ENCODE measurements at regions not wholly inside any gene's neighbourhood (a gene's known extent, or its start where the extent isn't known, plus 50 kb on each side); places are given as distances from the start of the nearest gene placed in this dataset.

DNA sequence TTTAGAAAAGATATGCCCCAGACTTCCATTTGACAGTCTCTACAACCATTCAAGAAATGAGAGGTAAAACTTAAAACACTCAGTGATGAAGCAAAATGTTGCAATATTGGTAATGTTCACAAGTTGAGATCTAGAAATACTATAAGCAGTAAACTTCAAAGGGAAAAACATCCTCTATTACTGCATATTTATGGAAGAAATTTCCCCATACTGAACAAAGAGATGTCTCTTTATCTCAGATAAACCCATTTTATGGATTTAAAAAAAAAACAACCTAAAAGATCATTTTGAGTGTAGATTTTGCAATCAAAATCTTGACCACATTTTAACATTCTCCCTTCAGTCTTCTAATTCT, 177.8 kb upstream of the TAB2 start:
- TF ChIP-seq FOXM1 (IDR thresholded peaks at IDR 0.05; ENCODE audit: borderline replicate concordance, low read depth) (no peak), TEAD4 (IDR thresholded peaks at IDR 0.05) (no peak), EGR1 (IDR thresholded peaks at IDR 0.05) (no peak), YY1 (IDR thresholded peaks at IDR 0.05; ENCODE audit: low read depth) (no peak), CREB1 (IDR thresholded peaks at IDR 0.05; ENCODE audit: low read depth) (no peak), CEBPB (IDR thresholded peaks at IDR 0.05) (no peak), ZBTB7A (IDR thresholded peaks at IDR 0.05; ENCODE audit: low read depth) (no peak), TAF1 (IDR thresholded peaks at IDR 0.05; ENCODE audit: low read depth) (no peak), EP300 (IDR thresholded peaks at IDR 0.05; ENCODE audit: borderline replicate concordance) (no peak), TCF12 (IDR thresholded peaks at IDR 0.05; ENCODE audit: low read depth) (no peak), RAD21 (IDR thresholded peaks at IDR 0.05; ENCODE audit: low read depth) (no peak)
- TF ChIP-seq, protein P1, sequence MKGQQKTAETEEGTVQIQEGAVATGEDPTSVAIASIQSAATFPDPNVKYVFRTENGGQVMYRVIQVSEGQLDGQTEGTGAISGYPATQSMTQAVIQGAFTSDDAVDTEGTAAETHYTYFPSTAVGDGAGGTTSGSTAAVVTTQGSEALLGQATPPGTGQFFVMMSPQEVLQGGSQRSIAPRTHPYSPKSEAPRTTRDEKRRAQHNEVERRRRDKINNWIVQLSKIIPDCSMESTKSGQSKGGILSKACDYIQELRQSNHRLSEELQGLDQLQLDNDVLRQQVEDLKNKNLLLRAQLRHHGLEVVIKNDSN (IDR thresholded peaks at IDR 0.05), result no peak

DNA sequence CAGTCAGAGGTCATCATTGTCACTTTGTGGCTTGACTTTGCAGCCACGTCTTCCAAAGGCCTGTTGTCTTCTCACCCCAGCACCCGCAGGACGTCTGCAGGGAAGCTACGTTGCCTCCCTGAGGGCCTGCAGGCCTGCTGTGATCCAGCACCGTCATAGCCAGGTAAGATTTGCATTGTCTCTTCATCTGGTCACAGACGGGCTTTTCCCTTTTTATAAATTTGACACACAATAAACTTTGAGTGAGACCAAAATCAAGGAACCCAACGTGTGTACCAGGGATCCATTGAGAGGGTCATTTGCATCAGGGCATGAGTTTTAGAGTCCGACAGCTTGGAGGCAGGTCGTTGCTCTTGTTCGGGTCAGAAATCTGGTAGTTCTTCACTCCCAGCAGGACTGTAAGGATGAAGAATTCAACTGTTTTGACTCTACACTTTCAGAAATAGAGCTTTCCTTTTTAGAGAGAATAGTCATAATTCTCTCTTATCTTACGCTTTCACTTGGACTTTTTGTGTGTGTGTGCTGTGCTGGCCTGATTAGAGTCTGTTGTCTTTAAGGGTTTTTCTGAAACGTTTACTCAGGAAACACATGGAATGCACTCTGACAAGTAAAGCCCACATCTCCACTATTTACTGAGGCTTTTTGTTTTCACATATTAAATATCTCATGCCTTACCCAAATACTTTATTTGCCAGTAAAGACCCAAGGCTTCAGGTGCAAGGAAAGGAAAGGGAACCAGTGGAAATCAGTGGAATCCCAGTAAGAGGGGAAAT, 177.2 kb upstream of the TAB2 start:
- no peak for TF ChIP-seq NFIC (IDR thresholded peaks at IDR 0.05)
- no peak for TF ChIP-seq TCF12 (IDR thresholded peaks at IDR 0.05; ENCODE audit: low read depth)
- TF ChIP-seq FOXM1 (IDR thresholded peaks at IDR 0.05; ENCODE audit: borderline replicate concordance, low read depth), result no peak
- TF ChIP-seq, protein P2, sequence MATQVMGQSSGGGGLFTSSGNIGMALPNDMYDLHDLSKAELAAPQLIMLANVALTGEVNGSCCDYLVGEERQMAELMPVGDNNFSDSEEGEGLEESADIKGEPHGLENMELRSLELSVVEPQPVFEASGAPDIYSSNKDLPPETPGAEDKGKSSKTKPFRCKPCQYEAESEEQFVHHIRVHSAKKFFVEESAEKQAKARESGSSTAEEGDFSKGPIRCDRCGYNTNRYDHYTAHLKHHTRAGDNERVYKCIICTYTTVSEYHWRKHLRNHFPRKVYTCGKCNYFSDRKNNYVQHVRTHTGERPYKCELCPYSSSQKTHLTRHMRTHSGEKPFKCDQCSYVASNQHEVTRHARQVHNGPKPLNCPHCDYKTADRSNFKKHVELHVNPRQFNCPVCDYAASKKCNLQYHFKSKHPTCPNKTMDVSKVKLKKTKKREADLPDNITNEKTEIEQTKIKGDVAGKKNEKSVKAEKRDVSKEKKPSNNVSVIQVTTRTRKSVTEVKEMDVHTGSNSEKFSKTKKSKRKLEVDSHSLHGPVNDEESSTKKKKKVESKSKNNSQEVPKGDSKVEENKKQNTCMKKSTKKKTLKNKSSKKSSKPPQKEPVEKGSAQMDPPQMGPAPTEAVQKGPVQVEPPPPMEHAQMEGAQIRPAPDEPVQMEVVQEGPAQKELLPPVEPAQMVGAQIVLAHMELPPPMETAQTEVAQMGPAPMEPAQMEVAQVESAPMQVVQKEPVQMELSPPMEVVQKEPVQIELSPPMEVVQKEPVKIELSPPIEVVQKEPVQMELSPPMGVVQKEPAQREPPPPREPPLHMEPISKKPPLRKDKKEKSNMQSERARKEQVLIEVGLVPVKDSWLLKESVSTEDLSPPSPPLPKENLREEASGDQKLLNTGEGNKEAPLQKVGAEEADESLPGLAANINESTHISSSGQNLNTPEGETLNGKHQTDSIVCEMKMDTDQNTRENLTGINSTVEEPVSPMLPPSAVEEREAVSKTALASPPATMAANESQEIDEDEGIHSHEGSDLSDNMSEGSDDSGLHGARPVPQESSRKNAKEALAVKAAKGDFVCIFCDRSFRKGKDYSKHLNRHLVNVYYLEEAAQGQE (IDR thresholded peaks at IDR 0.05; ENCODE audit: low read depth), result no peak
- no peak for TF ChIP-seq TAF1 (IDR thresholded peaks at IDR 0.05; ENCODE audit: low read depth)
- TF ChIP-seq RAD21 (IDR thresholded peaks at IDR 0.05; ENCODE audit: low read depth), result no peak
- TF ChIP-seq ZBTB7A (IDR thresholded peaks at IDR 0.05; ENCODE audit: low read depth), result no peak
- no peak for TF ChIP-seq YY1 (IDR thresholded peaks at IDR 0.05; ENCODE audit: low read depth)
- TF ChIP-seq CEBPB (IDR thresholded peaks at IDR 0.05), result no peak
- TF ChIP-seq, protein P1 (IDR thresholded peaks at IDR 0.05), result no peak
- TF ChIP-seq, protein P3, sequence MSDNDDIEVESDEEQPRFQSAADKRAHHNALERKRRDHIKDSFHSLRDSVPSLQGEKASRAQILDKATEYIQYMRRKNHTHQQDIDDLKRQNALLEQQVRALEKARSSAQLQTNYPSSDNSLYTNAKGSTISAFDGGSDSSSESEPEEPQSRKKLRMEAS (IDR thresholded peaks at IDR 0.05), result no peak

DNA sequence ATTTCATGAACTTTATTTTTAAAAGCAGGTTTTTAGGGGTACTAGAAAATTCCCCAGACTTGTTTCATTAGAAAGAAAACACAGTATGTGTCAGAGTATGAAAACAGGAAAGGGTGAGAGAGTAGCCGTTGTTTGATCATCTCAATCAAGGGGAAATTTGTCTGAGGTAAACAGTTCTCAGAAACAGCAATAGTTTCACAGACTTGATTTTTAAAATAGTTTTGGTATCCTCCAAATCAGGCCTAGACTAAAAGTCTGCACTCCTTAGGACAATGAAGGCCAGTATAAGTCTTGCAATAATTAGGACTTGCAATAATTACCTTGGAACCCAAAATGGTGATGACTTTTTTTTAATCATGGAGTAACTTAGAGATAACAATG, 176.6 kb upstream of the TAB2 start:
- no peak for TF ChIP-seq TCF12 (IDR thresholded peaks at IDR 0.05; ENCODE audit: low read depth)
- TF ChIP-seq, protein P2 (IDR thresholded peaks at IDR 0.05; ENCODE audit: low read depth), result no peak
- TF ChIP-seq YY1 (IDR thresholded peaks at IDR 0.05; ENCODE audit: low read depth), result no peak
- TF ChIP-seq ZBTB7A (IDR thresholded peaks at IDR 0.05; ENCODE audit: low read depth), result no peak
- TF ChIP-seq EGR1 (IDR thresholded peaks at IDR 0.05), result no peak
- no peak for TF ChIP-seq RAD21 (IDR thresholded peaks at IDR 0.05; ENCODE audit: low read depth)
- TF ChIP-seq CEBPB (IDR thresholded peaks at IDR 0.05), result no peak
- TF ChIP-seq TAF1 (IDR thresholded peaks at IDR 0.05; ENCODE audit: low read depth), result no peak

DNA sequence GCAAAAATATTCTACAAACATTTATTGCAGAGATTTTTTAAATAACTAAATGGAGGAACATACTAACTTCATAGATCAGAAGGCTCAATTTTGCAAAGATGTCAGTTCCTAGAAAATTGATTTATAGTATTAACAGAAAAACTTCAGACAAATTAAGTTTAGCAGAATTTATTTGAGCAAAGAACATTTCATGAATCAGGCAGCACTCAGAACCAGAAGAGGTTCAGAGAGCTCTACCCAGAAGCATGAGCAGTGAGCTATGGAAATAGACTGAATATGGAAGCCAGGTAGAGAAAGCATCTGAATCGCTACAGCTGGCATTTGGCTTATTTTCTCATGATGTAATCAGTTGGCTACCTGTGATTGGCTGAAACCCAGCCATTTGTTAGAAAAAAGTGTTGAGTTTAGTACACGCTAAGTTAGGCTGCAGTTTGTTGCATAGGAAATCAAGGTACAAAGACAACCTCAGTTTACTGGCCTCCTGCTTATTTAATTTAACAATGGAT, 174.5 kb upstream of the TAB2 start:
- TF ChIP-seq CEBPB (IDR thresholded peaks at IDR 0.05) (no peak), FOXM1 (IDR thresholded peaks at IDR 0.05; ENCODE audit: borderline replicate concordance, low read depth) (no peak), TCF12 (IDR thresholded peaks at IDR 0.05; ENCODE audit: low read depth) (no peak), TEAD4 (IDR thresholded peaks at IDR 0.05) (no peak), EGR1 (IDR thresholded peaks at IDR 0.05) (no peak), EP300 (IDR thresholded peaks at IDR 0.05; ENCODE audit: borderline replicate concordance) (no peak), TAF1 (IDR thresholded peaks at IDR 0.05; ENCODE audit: low read depth) (no peak), ZBTB7A (IDR thresholded peaks at IDR 0.05; ENCODE audit: low read depth) (no peak), RAD21 (IDR thresholded peaks at IDR 0.05; ENCODE audit: low read depth) (no peak), CREB1 (IDR thresholded peaks at IDR 0.05; ENCODE audit: low read depth) (no peak), YY1 (IDR thresholded peaks at IDR 0.05; ENCODE audit: low read depth) (no peak), NFIC (IDR thresholded peaks at IDR 0.05) (no peak)
- TF ChIP-seq, protein P3 (IDR thresholded peaks at IDR 0.05), result no peak
- TF ChIP-seq, protein P2 (IDR thresholded peaks at IDR 0.05; ENCODE audit: low read depth), result no peak
- TF ChIP-seq, protein P1 (IDR thresholded peaks at IDR 0.05), result no peak
